ENCODE measurements at regions not wholly inside any gene's neighbourhood (a gene's known extent, or its start where the extent isn't known, plus 50 kb on each side); places are given as distances from the start of the nearest gene placed in this dataset.

DNA sequence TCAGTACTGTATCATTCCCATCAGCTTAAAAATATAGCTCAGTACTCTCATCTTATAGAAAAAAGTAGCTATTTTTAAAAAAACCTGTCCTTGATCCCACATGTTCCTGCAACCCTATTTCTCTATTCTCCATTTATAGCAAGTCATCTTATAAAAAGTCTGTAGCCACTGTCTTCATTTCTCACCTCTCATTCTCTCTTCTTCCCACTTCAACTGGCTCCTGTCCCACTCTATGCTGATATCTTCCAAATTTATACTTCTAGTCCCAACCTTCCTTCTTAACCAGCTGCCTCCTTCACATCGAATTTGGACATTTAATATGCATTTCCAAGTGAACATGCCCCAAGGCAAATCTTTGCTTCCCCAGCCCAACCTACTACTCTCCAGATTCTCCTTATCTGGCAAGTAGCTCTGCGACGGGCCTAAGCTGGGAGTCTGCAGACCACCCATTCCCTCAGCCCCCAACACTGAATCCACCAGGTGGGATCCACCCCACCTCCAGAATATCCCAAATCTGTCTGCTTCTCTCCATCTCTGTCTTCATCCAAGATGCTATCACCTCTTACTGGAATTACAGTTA lies 52.0 kb upstream of the TANC2 start:
- FAIRE-seq (no peak), DNase-seq (ENCODE audit: low spot score) (no peak)

DNA sequence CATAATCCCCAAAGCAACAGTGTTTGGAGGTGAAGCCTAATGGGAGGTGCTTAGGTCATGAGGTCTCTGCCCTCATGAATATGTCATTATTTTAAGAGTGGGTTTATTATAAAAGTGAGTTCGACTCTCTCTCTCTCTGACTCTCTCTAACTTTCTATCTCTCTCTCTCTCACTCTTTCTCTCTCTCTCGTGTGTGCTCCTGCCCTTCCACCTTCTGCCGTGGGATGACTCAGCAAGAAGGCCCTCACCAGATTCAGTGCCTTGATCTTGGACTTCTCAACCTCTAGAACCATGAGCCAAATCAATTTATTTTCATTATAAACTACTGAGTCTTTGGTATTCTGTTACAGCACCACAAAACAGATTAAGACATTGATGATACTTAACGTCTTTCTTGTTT lies 53.7 kb upstream of the TANC2 start:
- no peak for FAIRE-seq
- DNase-seq (ENCODE audit: low spot score), result no peak

DNA sequence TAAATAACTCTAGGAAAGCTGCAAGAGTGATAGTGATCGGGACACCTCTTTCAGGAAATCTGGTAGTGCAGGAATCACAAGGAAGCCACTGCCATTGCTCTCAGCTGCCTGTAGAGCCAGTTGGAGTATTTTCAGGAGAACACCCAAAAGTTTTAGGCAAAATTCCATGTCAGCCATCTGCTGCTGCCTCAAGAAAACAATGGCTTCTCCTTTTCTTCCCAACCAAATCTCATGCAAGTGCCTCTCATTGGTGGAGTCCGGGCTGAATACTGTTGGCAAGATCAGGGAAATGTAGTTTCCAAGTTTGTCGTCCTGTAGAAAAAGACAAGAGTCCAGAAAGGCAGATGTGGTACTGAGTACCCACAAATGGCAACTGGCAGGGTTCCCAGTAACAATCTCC lies 54.9 kb upstream of the TANC2 start:
- FAIRE-seq (no peak), DNase-seq (ENCODE audit: low spot score) (no peak)

DNA sequence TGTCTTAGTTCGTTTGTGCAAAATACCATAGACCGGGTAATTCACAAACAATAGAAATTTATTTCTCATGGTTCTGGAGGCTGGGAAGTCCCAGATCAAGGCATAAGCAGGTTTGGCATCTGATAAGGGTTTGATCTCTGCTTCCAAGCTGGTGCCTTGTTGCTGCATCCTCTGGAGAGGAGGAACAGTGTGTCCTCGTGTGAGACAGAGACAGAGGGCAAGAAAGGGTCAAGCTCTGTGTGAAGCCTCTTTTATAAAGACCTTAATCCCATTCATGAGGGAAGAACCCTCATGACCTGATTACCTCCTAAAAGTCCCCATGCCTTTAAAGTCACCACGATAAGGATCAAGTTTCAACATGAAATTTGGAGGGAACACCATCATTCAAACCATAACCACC lies 55.8 kb upstream of the TANC2 start:
- FAIRE-seq (peak; percentile 77), DNase-seq (ENCODE audit: low spot score) (no peak)

DNA sequence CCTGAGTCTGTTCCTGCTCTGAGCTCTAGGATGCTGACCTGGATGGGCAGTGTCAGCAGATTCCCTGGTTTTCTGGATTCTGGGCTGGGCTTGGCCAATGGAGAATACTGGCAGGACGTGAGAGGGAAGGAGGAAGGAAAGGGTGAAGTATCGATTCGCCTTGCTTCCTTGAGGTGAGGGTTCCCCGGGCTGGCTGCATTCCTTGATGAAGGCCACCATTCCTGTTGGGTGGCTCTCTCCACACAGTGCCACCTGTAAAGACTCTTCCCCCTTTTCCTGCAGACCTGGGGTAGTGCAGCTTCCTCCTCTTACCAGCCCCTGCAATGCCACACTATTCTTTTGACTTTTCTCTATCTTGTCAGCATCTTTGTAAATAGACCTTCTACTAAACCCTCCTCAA lies 58.1 kb upstream of the TANC2 start:
- no peak for DNase-seq (ENCODE audit: low spot score)
- peak; percentile 79 for FAIRE-seq

DNA sequence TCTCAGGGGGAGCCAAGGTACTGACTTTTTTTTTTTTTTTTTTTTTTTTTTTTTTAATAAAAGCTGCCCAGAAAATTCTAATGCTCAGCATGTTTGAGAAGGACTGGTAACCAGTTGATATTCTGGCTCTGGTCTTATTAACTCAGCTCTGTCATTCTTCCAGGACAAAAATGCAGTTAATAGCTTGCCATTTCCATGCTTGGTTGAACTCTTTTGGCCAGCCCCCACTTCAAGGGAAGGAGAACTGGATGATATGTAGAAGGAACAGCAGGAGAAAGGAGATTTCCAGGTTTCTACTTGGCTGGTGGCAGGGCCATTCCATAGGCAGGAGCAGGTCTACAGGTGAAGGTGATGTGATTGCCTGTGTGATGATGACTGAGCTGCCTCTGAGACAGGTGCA lies 59.2 kb upstream of the TANC2 start:
- DNase-seq (ENCODE audit: low spot score) (no peak), FAIRE-seq (peak; percentile 73)

DNA sequence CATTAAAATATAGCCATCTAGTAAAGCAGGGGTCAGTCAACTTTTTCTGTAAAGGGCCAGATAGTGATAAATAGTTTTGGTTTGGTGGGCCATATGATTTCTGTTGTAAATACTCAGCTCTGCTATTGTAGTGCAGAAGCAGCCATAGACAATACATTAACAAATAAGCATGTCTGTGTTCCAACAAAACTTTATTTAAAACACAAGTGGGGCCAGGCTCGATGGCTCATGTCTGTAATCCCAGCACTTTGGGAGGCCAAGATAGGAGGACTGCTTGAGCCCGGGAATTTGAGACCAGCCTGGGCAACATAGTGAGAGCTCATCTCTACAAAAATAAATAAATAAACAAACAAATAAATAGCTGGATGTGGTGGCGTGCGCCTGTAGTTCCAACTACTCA lies 60.8 kb upstream of the TANC2 start:
- no peak for DNase-seq (ENCODE audit: low spot score)
- FAIRE-seq, result no peak

DNA sequence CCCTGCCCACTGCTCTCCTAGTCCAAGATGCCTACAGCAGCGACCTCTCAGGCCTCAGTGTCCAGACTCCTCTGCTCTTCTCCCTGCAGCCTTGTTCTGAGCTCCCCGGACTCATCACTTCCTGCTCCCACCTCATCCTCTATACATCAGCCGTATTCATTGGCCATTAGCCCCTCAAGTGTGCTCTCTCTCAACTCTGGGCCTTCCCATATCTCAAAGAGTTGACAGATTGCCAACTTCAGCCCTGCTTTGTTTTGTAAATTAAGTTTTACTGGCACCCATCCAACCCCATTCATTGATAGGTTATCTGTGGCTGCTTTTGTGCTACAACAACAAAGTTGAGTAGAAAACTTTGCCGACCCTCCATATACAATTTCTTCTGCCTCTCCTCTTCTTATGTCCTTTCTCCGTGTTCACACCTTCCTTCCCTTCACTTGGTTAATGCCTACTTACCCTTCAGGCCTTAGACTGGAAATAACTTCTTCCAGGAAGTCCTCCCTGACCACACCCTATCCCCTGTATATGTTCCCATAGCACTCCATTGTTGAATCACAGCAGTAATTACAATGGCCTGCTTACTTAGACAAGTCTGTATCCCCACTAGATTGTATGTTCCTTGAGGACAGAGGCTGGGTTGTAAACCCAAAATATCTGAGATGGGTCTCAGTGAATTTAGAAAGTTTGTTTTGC lies 63.4 kb upstream of the TANC2 start:
- FAIRE-seq, result peak; percentile 27
- DNase-seq (ENCODE audit: low spot score), result no peak

DNA sequence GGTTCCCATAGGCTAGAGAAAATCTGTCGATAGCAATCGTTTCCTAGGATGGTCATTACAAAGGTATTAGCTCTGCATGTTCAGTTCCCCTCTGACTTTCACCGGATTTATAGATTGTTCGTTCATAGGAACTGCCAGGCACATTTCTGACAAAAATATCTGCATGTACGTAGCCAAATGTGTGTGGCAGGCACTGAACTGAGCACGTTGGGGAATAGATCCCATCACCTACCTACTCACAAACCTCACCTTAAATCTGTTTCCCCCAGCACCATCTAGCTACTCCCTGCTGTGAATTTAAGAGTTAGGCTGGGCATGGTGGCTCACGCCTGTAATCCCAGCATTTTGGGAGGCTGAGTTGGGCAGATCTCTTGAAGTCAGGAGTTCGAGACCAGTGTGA lies 64.5 kb upstream of the TANC2 start:
- FAIRE-seq (peak; percentile 32), DNase-seq (ENCODE audit: low spot score) (no peak)

DNA sequence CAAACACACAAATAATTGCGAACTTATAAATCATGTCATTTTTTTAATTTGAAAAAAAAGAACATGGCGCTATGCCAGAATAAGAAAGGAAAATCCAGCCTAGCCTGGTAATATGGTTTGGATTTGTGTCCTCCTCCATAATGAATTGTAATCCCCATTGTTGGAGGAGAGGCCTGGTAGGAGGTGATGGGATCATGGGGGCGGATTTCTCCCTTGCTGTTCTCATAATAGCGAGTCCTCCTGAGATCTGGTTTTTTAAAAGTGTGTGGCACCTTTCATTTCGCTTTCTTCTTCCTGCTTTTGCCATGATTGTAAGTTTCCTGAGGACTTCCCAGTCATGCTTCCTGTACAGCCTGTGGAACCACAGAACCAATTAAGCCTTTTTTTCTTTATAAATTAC lies 65.9 kb upstream of the TANC2 start:
- FAIRE-seq, result no peak

DNA sequence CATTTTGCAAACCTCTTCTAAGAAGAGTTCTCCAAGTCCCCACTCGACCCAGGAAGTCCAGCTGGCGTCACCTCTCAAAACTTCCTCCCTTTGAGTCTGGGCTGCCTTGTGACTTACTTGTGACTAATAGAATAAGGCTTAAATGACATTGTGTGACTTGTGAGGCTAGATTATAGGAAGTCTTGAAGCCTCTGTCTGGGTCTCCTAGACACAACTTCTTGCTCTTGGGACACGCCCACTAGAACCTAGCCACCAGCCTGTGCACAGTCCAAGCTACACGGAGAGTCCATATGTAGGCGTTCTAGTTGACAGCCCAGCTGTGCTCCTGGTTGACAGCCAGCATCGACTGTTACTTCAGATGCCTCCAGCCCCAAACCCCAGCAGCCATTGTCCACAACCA lies 66.7 kb upstream of the TANC2 start:
- FAIRE-seq (no peak), DNase-seq (ENCODE audit: low spot score) (no peak)

More for the DNA sequence above, 65.9 kb upstream of the TANC2 start:
- DNase-seq (ENCODE audit: low spot score), result no peak

DNA sequence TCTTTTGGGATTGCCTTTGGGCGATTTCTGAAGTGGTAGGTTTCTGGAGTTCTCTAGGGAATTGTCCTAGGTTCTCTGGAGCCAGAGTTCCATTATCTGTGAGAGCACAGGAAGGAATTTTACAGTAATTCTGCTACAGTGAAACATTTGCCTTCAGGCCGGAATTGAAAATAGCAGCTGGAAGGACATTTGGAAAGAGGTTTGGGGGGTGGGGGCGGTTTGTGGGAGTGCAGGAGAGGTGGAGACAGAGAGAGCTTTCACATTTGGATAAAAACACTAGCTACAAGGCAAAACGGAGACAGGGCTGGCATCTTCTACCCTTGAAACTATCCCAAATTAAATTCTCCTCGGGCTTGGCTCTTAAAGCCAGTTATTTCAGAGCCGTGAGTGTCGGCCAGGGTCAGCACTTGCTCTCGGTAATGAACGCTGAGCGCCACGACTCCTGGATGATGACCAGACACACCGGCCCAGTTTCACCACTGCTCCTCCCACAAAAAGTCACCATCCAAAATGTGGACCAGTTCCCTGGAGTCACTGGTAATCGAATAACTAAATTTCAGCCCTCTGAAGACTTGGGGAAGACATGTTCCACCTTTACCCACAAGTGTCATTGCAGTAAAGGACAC lies 67.7 kb upstream of the TANC2 start:
- DNase-seq (ENCODE audit: low spot score) (no peak), FAIRE-seq (peak; percentile 58)

DNA sequence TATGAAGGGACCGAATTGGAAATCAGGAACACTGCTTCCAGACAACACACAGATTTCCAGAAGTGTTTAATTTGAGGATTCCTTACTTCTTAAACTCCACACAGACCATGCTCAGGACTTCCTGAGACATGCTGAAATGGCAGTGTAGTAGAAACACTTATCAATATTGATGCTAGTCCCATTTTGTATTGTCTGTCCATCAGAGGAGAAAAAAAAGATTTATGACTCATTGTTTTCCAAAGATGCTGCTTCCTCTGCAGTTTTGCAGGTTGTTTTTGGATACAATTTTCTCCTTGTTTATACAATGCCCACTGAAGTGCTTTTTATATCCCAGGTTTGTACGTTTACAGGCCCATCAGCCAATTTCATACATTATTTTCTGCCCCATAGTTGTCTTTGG lies 68.3 kb upstream of the TANC2 start:
- DNase-seq (ENCODE audit: low spot score), result no peak
- FAIRE-seq, result peak; percentile 70

DNA sequence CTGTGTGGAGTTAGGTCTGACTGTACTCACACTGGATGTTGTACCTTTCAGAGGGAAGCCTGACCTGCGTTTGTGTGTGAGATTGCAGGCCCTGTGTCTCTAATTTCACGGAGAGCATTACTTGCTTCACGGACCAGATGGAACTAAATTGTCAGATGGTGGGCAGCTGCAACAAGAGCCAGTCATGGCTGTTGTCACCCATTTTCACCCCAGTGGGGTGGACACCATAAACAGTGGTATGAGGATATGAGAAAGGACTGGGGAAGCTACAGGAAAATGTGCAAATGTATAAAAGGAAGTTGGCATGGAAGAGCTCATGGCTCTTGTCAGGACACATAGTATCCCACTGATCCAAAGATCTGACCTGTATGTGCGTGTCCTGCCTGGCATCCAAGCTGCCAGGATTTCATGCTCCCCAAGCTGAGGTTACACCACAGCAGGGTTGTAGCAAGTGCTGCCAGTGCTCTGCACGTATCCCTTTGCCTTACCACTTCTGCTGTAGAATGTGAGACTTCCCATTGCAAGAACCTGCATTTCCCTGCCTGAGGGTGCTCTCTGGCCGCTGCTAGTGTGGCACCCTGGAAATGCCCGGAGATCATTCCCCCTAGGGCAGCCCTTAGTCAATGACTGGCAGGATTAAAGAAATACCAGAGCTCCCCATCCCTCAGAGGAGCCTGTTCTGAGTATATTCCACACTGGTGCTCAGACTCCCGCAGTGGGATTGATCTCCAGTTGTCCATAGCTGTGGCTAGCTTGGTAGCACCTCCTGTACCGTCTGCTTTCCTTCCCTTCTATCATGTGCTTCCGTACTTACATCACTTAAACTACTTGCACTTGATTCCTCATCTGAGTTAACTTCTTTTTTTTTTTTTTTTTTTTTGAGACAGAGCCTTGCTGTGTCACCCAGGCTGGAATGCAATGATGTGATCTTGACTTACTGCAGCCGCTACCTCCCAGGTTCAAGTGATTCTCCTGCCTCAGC lies 70.4 kb upstream of the TANC2 start:
- peak; percentile 67 for FAIRE-seq
- DNase-seq (ENCODE audit: low spot score), result no peak

DNA sequence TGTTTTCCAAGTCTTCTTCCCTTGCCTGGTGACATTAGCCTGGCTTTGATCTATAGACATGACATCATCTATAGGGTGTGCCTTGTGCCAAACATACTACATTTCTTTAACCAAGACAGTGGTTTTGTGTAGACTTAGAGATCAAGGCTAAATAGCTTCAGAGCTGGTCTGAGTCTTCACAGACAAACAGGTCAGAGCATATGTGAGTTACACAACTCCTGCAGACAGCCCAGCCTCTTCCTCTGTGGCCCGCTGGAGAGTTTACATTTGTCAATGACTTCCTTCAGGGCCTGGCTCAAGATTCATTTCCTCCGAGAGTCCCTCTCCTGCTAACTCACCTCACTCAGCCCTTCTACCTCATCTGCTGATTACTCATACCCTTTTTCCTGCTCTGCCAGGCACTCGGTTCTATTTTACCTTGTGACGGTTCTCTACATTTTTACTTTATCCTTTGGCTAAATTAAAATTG lies 73.1 kb upstream of the TANC2 start:
- DNase-seq (ENCODE audit: low spot score), result peak; percentile 88

DNA sequence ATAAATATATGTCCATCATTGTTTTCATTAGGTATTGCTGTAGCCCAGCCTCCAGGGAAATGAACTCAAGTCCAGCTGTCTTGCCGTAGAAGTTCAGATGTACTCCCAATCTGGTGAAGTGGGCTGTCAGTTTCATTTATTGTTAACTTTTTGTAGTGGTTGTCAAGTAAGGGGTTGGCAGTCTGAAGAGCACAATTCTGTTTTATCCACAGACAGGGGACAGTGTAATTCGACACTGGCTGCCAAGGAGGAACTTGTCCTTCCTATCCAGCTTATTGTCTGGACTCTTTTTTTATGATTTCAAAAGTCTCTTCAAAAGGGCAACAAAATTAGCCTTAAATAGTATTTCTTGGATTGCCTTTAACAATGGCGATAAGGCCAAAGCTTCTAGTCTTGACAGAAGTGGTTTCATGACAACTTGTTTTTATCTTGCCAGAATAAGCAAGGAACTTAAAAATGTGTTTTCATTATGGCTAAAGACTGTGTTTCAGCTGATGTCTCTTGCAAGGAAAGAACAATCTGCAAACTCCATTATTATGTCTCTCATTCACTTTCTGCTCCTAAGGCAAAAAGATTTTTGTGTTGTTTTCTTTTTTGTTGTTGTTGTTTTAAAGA lies 73.9 kb upstream of the TANC2 start:
- peak; percentile 61 for FAIRE-seq
- DNase-seq (ENCODE audit: low spot score), result no peak

More for the DNA sequence above, 73.1 kb upstream of the TANC2 start:
- peak; percentile 74 for FAIRE-seq

DNA sequence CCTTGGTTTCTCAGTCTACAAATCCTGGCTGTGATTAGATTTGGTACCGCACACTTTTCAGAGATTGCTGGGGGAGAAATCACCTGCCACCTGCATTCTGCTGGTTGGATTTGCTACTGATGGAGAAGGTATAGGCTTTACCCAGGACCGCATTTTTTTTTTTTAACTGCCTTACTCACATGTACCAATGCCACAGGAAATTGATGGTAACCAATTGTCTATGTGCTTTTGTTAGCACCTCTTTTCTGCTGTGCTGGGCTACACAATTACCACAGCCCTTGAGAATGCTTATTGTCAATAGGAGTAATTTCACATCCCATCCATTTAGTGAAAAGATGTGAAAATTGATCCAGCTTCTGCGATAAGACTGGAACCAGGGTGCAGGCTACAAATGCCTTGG lies 74.4 kb upstream of the TANC2 start:
- no peak for DNase-seq (ENCODE audit: low spot score)
- no peak for FAIRE-seq

DNA sequence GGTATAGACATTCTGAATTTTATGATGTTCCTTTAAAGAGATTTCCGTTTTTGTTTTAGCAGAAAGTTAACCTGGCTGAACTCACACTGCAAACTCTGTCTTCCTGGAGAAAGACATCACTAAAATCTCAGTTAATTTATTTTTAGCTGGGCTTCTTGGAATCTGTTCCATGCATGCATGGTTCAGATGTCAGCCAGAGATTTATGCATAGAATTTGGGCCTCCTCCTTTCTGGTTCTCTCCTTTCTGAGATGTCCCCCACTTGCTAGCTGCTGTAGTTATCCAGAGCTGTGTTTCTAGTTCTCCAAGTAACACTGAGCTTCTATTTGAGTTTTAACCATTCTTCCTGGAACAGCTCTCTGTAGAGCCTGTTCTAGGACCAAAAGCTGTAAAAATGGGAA lies 77.3 kb upstream of the TANC2 start:
- no peak for DNase-seq (ENCODE audit: low spot score)
- no peak for FAIRE-seq

DNA sequence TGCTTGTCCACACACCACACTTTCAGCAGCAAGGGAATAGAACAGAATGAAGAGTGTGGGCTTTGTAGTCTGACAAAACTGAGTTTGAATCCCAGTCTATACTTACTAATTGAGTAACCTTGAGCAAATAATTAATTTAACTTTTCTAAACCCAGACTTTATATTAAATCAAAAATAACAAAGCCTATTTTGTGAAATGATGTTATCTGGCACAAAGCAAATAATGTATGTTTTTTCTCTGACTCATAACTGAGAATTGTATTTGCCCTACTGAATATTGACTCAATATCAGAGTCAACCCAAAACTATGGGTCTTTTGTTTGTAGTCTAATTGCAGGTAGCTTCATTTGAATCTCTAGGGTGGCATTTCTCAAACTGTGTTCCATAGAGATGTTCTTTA lies 77.9 kb upstream of the TANC2 start:
- DNase-seq (ENCODE audit: low spot score) (no peak), FAIRE-seq (peak; percentile 40)

DNA sequence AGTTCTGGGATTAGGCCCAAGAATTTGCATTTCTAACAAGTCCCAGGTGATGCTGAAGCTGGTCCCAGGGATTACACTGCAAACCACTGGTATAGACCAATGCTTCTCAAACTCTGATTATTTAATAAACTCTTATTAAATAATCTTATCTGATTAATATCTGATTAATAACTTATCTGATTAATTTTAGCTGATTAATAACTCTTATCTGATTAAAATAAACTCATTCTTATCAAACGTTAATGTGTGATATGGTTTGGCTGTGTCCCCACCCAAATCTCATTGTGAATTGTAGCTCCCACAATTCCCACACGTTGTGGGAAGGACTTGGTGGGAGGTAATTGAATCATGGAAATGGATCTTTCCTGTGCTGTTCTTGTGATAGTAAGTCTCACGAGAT lies 78.6 kb upstream of the TANC2 start:
- FAIRE-seq, result no peak
- DNase-seq (ENCODE audit: low spot score), result no peak

DNA sequence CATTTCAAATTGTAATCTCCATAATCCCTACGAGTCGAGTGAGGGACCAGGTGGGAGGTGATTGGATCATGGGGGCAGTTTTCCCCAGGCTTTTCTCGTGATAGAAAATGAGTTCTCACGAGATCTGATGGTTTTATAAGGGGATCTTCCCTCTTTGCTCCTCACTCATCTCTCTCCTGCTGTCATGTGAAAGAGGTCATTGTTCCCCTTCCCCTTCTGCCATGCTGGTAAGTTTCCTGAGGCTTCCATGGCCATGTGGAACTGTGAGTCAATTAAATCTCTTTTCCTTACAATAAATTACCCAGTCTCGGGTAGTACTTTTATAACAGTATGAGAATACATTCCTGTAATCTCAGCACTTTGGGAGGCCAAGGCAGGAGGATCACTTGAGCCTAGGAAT lies 76.7 kb upstream of the MARCHF10 start:
- FAIRE-seq, result peak; percentile 61
- DNase-seq (ENCODE audit: low spot score), result no peak

All from urothelium cell line (cell line).